ENCODE measurements at regions not wholly inside any gene's neighbourhood (a gene's known extent, or its start where the extent isn't known, plus 50 kb on each side); places are given as distances from the start of the nearest gene placed in this dataset.

DNA sequence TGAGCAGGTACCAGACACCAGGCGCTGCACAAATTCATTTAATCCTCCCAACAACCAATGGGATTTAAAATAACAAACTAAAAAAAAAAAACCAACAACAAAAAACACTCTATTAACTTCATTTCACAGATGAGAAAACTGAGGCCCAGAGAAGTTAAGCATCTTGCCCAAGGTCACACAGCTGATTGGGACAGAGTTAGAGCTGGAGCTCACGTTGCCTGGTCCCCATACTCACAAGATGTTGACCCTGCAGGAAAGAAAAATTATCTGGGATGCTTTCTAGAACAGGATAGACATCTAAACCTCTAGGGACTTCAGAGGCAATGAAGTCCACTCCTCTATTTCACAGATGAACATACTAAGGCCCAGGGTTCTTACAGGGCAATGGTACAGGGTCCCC is 175.3 kb downstream of the PSMG1 start:
- Histone ChIP-seq H3K14ac (ENCODE audit: insufficient read depth, low read length) (no peak overlapping the region), H4K5ac (ENCODE audit: insufficient read length, low read depth, low read length) (no peak overlapping the region), H3K4ac (ENCODE audit: low read depth, low read length) (no peak overlapping the region), H2BK120ac (ENCODE audit: low read depth, low read length, poor library complexity, severe bottlenecking) (no peak overlapping the region), H3T11ph (ENCODE audit: low read length) (no peak overlapping the region), H4K20me1 (ENCODE audit: control insufficient read depth, insufficient read depth, insufficient read length) (no peaks in the 10 kb centered on the region), H2BK12ac (ENCODE audit: insufficient read length, low read depth, low read length) (no peak overlapping the region), H3K79me2 (ENCODE audit: insufficient read depth, low read length) (no peaks in the 10 kb centered on the region), H2BK15ac (ENCODE audit: low read depth, low read length) (no peak overlapping the region), H3K27ac (ENCODE audit: insufficient read length, low read depth, low read length) (no peak overlapping the region), H3K56ac (ENCODE audit: insufficient read length, low read depth, low read length) (no peak overlapping the region), H4K8ac (replicated peaks; ENCODE audit: insufficient read length, low read depth, low read length) (no peak overlapping the region), H3K23ac (ENCODE audit: insufficient read length, low read depth, low read length) (no peak overlapping the region), H3K9me3 (ENCODE audit: control insufficient read depth, low read depth, low read length) (no peaks in the 10 kb centered on the region), H3K79me1 (ENCODE audit: insufficient read depth, low read depth, low read length, poor library complexity, severe bottlenecking) (no peaks in the 10 kb centered on the region), H2BK20ac (ENCODE audit: low read depth, low read length, poor library complexity, severe bottlenecking) (no peak overlapping the region), H3K9ac (ENCODE audit: extremely low read depth, insufficient read length, low read length) (no peak overlapping the region), H3K4me2 (ENCODE audit: insufficient read depth, insufficient read length, low read length) (no peak overlapping the region), H2BK5ac (ENCODE audit: insufficient read length, low read length) (no peak overlapping the region), H4K91ac (ENCODE audit: insufficient read length, low read depth, low read length) (no peak overlapping the region), H3K23me2 (ENCODE audit: insufficient read length, low read depth, low read length, poor library complexity, severe bottlenecking) (no peaks in the 10 kb centered on the region), H2AK5ac (ENCODE audit: insufficient read length, low read length) (no peak overlapping the region), H3K4me1 (ENCODE audit: insufficient read depth, low read length) (no peaks in the 10 kb centered on the region), H3K27me3 (ENCODE audit: insufficient read depth, low read length) (no peaks in the 10 kb centered on the region), H3K18ac (ENCODE audit: insufficient read length, low read depth, low read length) (no peak overlapping the region), H2AFZ (ENCODE audit: low read length) (no peak overlapping the region)
- DNase-seq: no peak
- H3K36me3 Mint-ChIP-seq (ENCODE audit: insufficient read depth in 1 of 3, low read depth in 3 of 3): peaks cover 0 to 5% (median 0%) of the 10 kb centered on the region in 3 experiments; a peak in 2 of 7 replicates
- H3K27ac Mint-ChIP-seq: peak overlapping the region in 1 of 3 experiments; percentile 16; a peak in 1 of 7 replicates
- no CpG with 5 or more reads among the region's 2 CpGs for WGBS (ENCODE audit: extremely low coverage, insufficient read length, low lambda C conversion rate)
- peaks cover 41 to 44% of the 10 kb centered on the region in 2 experiments for H3K4me1 Mint-ChIP-seq
- no peaks in the 10 kb centered on the region for H3K27me3 Mint-ChIP-seq (ENCODE audit: low read depth)
- TF ChIP-seq, protein P1, sequence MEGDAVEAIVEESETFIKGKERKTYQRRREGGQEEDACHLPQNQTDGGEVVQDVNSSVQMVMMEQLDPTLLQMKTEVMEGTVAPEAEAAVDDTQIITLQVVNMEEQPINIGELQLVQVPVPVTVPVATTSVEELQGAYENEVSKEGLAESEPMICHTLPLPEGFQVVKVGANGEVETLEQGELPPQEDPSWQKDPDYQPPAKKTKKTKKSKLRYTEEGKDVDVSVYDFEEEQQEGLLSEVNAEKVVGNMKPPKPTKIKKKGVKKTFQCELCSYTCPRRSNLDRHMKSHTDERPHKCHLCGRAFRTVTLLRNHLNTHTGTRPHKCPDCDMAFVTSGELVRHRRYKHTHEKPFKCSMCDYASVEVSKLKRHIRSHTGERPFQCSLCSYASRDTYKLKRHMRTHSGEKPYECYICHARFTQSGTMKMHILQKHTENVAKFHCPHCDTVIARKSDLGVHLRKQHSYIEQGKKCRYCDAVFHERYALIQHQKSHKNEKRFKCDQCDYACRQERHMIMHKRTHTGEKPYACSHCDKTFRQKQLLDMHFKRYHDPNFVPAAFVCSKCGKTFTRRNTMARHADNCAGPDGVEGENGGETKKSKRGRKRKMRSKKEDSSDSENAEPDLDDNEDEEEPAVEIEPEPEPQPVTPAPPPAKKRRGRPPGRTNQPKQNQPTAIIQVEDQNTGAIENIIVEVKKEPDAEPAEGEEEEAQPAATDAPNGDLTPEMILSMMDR (conservative IDR thresholded peaks at IDR 0.05): no peak
- H3K4me3 Mint-ChIP-seq: no peak overlapping the region
- peaks cover 0 to 5% of the 10 kb centered on the region in 2 experiments; a peak in 1 of 5 replicates for H3K9me3 Mint-ChIP-seq
